HEK293T (cell line): ENCODE measurements at regions not wholly inside any gene's neighbourhood (a gene's known extent, or its start where the extent isn't known, plus 50 kb on each side); places are given as distances from the start of the nearest gene placed in this dataset.

Source experiments
- ARNT ChIP-seq: fragments of 450-650 bp; IDR thresholded peaks from 2 replicates; pipeline ENCODE4 v1.6.1; 2017; ENCODE audit warnings: mild to moderate bottlenecking
- BHLHE40 ChIP-seq: fragments of 450-650 bp; IDR thresholded peaks from 2 replicates; pipeline ENCODE4 v1.6.1; 2016; ENCODE audit warnings: mild to moderate bottlenecking, moderate library complexity, borderline replicate concordance
- CTBP1 ChIP-seq: fragments of 450-650 bp; IDR thresholded peaks from 2 replicates; pipeline ENCODE4 v1.6.1; 2016; ENCODE audit warnings: borderline replicate concordance
- ELF4 ChIP-seq: fragments of 450-650 bp; IDR thresholded peaks from 2 replicates; pipeline ENCODE4 v1.6.1; 2017; ENCODE audit warnings: antibody characterized with exemption
- FOXA1 ChIP-seq: fragments of 450-650 bp; IDR thresholded peaks from 2 replicates; pipeline ENCODE4 v1.6.1; 2016; ENCODE audit warnings: mild to moderate bottlenecking
- FOXK2 ChIP-seq: fragments of 450-650 bp; IDR thresholded peaks from 2 replicates; pipeline ENCODE4 v1.6.1; 2016; ENCODE audit warnings: mild to moderate bottlenecking
- FOXM1 ChIP-seq: fragments of 450-650 bp; IDR thresholded peaks from 2 replicates; pipeline ENCODE4 v1.6.1; 2017; ENCODE audit warnings: mild to moderate bottlenecking, borderline replicate concordance
- L3MBTL2 ChIP-seq: fragments of 450-650 bp; conservative IDR thresholded peaks from 2 replicates; pipeline ENCODE4 v1.6.1; 2016; ENCODE audit warnings: mild to moderate bottlenecking
- LEF1 ChIP-seq: fragments of 450-650 bp; IDR thresholded peaks from 2 replicates; pipeline ENCODE4 v1.6.1; 2017; ENCODE audit warnings: mild to moderate bottlenecking, borderline replicate concordance
- PKNOX1 ChIP-seq: fragments of 450-650 bp; IDR thresholded peaks from 2 replicates; pipeline ENCODE4 v1.6.1; 2016
- SP1 ChIP-seq: fragments of 450-650 bp; IDR thresholded peaks from 2 replicates; pipeline ENCODE4 v1.6.1; 2017
- SUZ12 ChIP-seq: fragments of 450-650 bp; IDR thresholded peaks from 2 replicates; pipeline ENCODE4 v1.6.1; 2016; ENCODE audit warnings: mild to moderate bottlenecking
- TARDBP ChIP-seq: fragments of 450-650 bp; IDR thresholded peaks from 2 replicates; pipeline ENCODE4 v1.6.1; 2016
- ZNF384 ChIP-seq: fragments of 450-650 bp; IDR thresholded peaks from 2 replicates; pipeline ENCODE4 v1.6.1; 2016

DNA sequence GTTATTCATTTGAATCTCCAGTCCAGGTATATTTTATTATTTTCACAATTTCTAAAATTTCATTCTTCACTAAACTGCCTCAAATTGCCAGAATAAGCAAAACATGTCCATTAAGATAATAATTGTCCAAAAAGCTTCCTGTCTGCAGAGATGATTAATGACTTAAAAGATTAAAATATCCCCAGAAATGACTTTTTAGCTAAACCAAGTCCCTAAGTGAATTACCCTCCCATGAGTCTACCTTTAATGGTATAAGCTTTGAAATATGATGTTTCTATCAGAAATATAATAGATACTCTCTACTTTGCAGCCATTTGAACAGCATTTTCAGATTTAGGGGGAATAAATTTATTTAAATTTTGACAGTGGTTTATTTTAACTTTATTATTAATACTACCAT lies 289.2 kb upstream of the EMCN start:
- TF ChIP-seq ARNT (no peak), SUZ12 (no peak), SP1 (no peak), FOXK2 (no peak), ELF4 (no peak), LEF1 (no peak), CTBP1 (no peak), FOXM1 (no peak), BHLHE40 (no peak), ZNF384 (no peak), FOXA1 (no peak), PKNOX1 (no peak), TARDBP (no peak), L3MBTL2 (no peak)
